ENCODE measurements at regions not wholly inside any gene's neighbourhood (a gene's known extent, or its start where the extent isn't known, plus 50 kb on each side); places are given as distances from the start of the nearest gene placed in this dataset.

DNA sequence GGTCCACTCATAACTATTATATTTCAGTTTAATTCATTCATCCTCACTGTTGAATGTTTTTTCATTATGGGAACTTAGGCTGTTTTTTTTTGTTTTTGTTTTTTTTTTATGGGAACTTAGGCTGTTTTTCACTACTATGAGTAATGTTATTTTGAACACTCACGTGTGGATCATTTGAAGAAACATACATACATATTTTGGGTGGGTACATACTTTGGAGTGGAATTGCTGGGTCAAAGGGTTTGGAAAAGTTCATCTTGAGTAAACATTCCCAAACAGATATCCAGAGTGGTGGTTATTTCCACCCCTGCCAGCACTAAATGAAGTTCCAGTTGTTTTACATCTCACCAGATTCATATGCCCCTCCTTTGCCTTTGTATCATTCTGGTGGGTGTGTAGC lies 584.4 kb downstream of the PSAT1 start:
- H3K9me3 ChIP-seq = 0 out of 3 replicates have a peak, but pooled peaks cover 5% of the 10 kb centered on the region
- no peak overlapping the region for H3K4me2 ChIP-seq
- H3K27ac ChIP-seq = peak overlapping the region in 1 of 2 experiments; percentile 35; a peak in 1 of 6 replicates
- FAIRE-seq (no peak), DNase-seq (ENCODE audit: low read depth in 1 of 2, low spot score in 1 of 2) (no peak), ATAC-seq (no peak)
- POLR2A ChIA-PET = no interaction called here
- TF ChIP-seq JUNB (IDR thresholded peaks at IDR 0.05) (no peak), BHLHE40 (IDR thresholded peaks at IDR 0.05; ENCODE audit: low read depth, low read length) (no peak), POLR2AphosphoS2 (conservative IDR thresholded peaks at IDR 0.05; ENCODE audit: low read length) (no peak), POLR2A (IDR thresholded peaks at IDR 0.05; ENCODE audit: low read length) (no peak), PHF8 (IDR thresholded peaks at IDR 0.05; ENCODE audit: borderline replicate concordance, low read depth) (no peak), MAZ (IDR thresholded peaks at IDR 0.05; ENCODE audit: borderline replicate concordance, low read depth, low read length) (no peak), NPAS2 (CRISPR knock-in tag; IDR thresholded peaks at IDR 0.05; ENCODE audit: borderline replicate concordance) (no peak), KDM1A (IDR thresholded peaks at IDR 0.05; ENCODE audit: low read depth) (no peak), RCOR1 (IDR thresholded peaks at IDR 0.05; ENCODE audit: low read depth, low read length) (no peak), MYC (IDR thresholded peaks at IDR 0.05; ENCODE audit: borderline replicate concordance, low read length) (no peak), HEYL (CRISPR knock-in tag; IDR thresholded peaks at IDR 0.05) (no peak), NFE2L2 (conservative IDR thresholded peaks at IDR 0.05; ENCODE audit: low read length) (no peak)
- TF ChIP-seq, protein P1, sequence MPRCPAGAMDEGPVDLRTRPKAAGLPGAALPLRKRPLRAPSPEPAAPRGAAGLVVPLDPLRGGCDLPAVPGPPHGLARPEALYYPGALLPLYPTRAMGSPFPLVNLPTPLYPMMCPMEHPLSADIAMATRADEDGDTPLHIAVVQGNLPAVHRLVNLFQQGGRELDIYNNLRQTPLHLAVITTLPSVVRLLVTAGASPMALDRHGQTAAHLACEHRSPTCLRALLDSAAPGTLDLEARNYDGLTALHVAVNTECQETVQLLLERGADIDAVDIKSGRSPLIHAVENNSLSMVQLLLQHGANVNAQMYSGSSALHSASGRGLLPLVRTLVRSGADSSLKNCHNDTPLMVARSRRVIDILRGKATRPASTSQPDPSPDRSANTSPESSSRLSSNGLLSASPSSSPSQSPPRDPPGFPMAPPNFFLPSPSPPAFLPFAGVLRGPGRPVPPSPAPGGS (IDR thresholded peaks at IDR 0.05) = no peak
- TF ChIP-seq, protein P2, sequence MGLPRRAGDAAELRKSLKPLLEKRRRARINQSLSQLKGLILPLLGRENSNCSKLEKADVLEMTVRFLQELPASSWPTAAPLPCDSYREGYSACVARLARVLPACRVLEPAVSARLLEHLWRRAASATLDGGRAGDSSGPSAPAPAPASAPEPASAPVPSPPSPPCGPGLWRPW (IDR thresholded peaks at IDR 0.05) = no peak
- TF ChIP-seq, protein P3, sequence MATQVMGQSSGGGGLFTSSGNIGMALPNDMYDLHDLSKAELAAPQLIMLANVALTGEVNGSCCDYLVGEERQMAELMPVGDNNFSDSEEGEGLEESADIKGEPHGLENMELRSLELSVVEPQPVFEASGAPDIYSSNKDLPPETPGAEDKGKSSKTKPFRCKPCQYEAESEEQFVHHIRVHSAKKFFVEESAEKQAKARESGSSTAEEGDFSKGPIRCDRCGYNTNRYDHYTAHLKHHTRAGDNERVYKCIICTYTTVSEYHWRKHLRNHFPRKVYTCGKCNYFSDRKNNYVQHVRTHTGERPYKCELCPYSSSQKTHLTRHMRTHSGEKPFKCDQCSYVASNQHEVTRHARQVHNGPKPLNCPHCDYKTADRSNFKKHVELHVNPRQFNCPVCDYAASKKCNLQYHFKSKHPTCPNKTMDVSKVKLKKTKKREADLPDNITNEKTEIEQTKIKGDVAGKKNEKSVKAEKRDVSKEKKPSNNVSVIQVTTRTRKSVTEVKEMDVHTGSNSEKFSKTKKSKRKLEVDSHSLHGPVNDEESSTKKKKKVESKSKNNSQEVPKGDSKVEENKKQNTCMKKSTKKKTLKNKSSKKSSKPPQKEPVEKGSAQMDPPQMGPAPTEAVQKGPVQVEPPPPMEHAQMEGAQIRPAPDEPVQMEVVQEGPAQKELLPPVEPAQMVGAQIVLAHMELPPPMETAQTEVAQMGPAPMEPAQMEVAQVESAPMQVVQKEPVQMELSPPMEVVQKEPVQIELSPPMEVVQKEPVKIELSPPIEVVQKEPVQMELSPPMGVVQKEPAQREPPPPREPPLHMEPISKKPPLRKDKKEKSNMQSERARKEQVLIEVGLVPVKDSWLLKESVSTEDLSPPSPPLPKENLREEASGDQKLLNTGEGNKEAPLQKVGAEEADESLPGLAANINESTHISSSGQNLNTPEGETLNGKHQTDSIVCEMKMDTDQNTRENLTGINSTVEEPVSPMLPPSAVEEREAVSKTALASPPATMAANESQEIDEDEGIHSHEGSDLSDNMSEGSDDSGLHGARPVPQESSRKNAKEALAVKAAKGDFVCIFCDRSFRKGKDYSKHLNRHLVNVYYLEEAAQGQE (IDR thresholded peaks at IDR 0.05) = no peak
- TF ChIP-seq, protein P4, sequence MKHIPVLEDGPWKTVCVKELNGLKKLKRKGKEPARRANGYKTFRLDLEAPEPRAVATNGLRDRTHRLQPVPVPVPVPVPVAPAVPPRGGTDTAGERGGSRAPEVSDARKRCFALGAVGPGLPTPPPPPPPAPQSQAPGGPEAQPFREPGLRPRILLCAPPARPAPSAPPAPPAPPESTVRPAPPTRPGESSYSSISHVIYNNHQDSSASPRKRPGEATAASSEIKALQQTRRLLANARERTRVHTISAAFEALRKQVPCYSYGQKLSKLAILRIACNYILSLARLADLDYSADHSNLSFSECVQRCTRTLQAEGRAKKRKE (CRISPR knock-in tag; IDR thresholded peaks at IDR 0.05; ENCODE audit: low read depth) = no peak
- no peak overlapping the region for H3K4me3 ChIP-seq
- peaks cover 13% of the 10 kb centered on the region for H3K4me1 ChIP-seq
- CTCF ChIA-PET = no interaction called here
- 81% methylated on average over 1 of the region's 1 CpG for WGBS (ENCODE audit: missing lambda C conversion rate)

DNA sequence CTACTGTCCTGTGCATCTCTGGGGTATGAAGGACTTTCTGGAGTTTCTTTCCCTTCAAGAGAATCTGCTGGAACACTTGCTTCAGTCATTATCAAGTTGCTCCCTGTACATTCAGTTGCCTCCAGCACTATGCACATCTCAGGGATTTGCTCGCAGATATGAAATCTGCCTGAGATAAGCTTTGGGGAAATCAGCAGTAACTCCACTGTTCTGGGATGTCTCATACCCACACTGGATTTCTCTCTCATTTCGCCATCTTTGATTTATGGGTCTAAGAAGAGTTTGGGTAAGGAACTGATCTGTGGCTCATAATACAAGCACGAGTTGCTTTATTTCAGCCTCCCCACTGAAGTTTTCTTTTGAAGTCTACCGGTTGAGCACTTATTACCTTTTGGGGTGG lies 585.6 kb downstream of the PSAT1 start:
- 97% methylated on average over 4 of the region's 4 CpGs for WGBS (ENCODE audit: missing lambda C conversion rate)
- no peak for DNase-seq (ENCODE audit: low read depth in 1 of 2, low spot score in 1 of 2)
- FAIRE-seq = no peak
- Histone ChIP-seq H3K27ac (peak overlapping the region in 1 of 2 experiments; percentile 58; a peak in 1 of 6 replicates), H3K4me3 (no peak overlapping the region), H3K4me2 (no peak overlapping the region), H3K4me1 (peaks cover 13% of the 10 kb centered on the region), H3K9me3 (0 out of 3 replicates have a peak, but pooled peaks cover 5% of the 10 kb centered on the region)
- POLR2A ChIA-PET = no interaction called here
- CTCF ChIA-PET = no interaction called here
- no peak for ATAC-seq
- TF ChIP-seq MAZ (IDR thresholded peaks at IDR 0.05; ENCODE audit: borderline replicate concordance, low read depth, low read length) = no peak
- no peak for TF ChIP-seq MAFK (IDR thresholded peaks at IDR 0.05; ENCODE audit: partially characterized antibody)
- no peak for TF ChIP-seq HOXB13 (CRISPR knock-in tag; IDR thresholded peaks at IDR 0.05; ENCODE audit: low read depth)
- TF ChIP-seq FOSB (CRISPR knock-in tag; IDR thresholded peaks at IDR 0.05) = no peak
- TF ChIP-seq PHF8 (IDR thresholded peaks at IDR 0.05; ENCODE audit: borderline replicate concordance, low read depth) = no peak
- TF ChIP-seq, protein P3 (IDR thresholded peaks at IDR 0.05) = no peak
- no peak for TF ChIP-seq ZNF302 (CRISPR knock-in tag; IDR thresholded peaks at IDR 0.05)
- no peak for TF ChIP-seq JUNB (IDR thresholded peaks at IDR 0.05)
- no peak for TF ChIP-seq EHF (CRISPR knock-in tag; IDR thresholded peaks at IDR 0.05)
- no peak for TF ChIP-seq TFCP2L1 (CRISPR knock-in tag; IDR thresholded peaks at IDR 0.05)
- TF ChIP-seq JUN (IDR thresholded peaks at IDR 0.05) = no peak
- TF ChIP-seq, protein P4 (CRISPR knock-in tag; IDR thresholded peaks at IDR 0.05; ENCODE audit: low read depth) = no peak
- TF ChIP-seq, protein P5, sequence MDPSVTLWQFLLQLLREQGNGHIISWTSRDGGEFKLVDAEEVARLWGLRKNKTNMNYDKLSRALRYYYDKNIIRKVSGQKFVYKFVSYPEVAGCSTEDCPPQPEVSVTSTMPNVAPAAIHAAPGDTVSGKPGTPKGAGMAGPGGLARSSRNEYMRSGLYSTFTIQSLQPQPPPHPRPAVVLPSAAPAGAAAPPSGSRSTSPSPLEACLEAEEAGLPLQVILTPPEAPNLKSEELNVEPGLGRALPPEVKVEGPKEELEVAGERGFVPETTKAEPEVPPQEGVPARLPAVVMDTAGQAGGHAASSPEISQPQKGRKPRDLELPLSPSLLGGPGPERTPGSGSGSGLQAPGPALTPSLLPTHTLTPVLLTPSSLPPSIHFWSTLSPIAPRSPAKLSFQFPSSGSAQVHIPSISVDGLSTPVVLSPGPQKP (IDR thresholded peaks at IDR 0.05; ENCODE audit: low read depth, low read length) = no peak
- no peak for TF ChIP-seq POLR2AphosphoS2 (conservative IDR thresholded peaks at IDR 0.05; ENCODE audit: low read length)
- no peak for TF ChIP-seq BHLHE40 (IDR thresholded peaks at IDR 0.05; ENCODE audit: low read depth, low read length)
- TF ChIP-seq SREBF2 (IDR thresholded peaks at IDR 0.05) = no peak
- TF ChIP-seq RARB (CRISPR knock-in tag; IDR thresholded peaks at IDR 0.05) = no peak
